GM18909 (cell line): ENCODE measurements at regions not wholly inside any gene's neighbourhood (a gene's known extent, or its start where the extent isn't known, plus 50 kb on each side); places are given as distances from the start of the nearest gene placed in this dataset.
"Not testable (repeated sequence)": the region's sequence is repeated elsewhere in the genome, so short reads cannot be mapped to it uniquely, and the experiment has no call there.

Experiments
- ATAC-seq: cut with Tn5 transposase; IDR thresholded peaks from one replicate; pipeline ENCODE4 v1.9.1; 2021; ENCODE audit warnings: mild to moderate bottlenecking; ENCODE audit not compliant: unreplicated experiment, poor library complexity

- no peak for ATAC-seq
These were observed 786.2 kb upstream of the FBXO33 start for GRCh38 chr14:40218282-40218941.

GRCh38 chr14:40216976-40217375 is 784.7 kb upstream of the FBXO33 start:
- ATAC-seq: no peak

- ATAC-seq: not testable (repeated sequence)
These were observed 784.2 kb upstream of the FBXO33 start for GRCh38 chr14:40216408-40216807.

GRCh38 chr14:40213701-40214100 is 781.5 kb upstream of the FBXO33 start:
- ATAC-seq: no peak

GRCh38 chr14:40204441-40205175 is 772.4 kb upstream of the FBXO33 start:
- ATAC-seq: no peak

- no peak for ATAC-seq
These were observed 766.9 kb upstream of the FBXO33 start for GRCh38 chr14:40199101-40199500.

GRCh38 chr14:40197344-40197743 is 765.1 kb upstream of the FBXO33 start:
- no peak for ATAC-seq

GRCh38 chr14:40188006-40188405 is 755.8 kb upstream of the FBXO33 start:
- no peak for ATAC-seq

- no peak for ATAC-seq
These were observed 731.9 kb upstream of the FBXO33 start for GRCh38 chr14:40164083-40164482.

- ATAC-seq: no peak
These were observed 707.4 kb upstream of the FBXO33 start for GRCh38 chr14:40139657-40140056.

GRCh38 chr14:40133463-40133862 is 701.2 kb upstream of the FBXO33 start:
- ATAC-seq: peak; percentile 41

- no peak for ATAC-seq
These were observed 696.9 kb upstream of the FBXO33 start for GRCh38 chr14:40129159-40129558.

GRCh38 chr14:40123816-40124215 is 691.6 kb upstream of the FBXO33 start:
- no peak for ATAC-seq

- peak; percentile 74 for ATAC-seq
These were observed 690.9 kb upstream of the FBXO33 start for GRCh38 chr14:40122968-40123648.

- ATAC-seq: peak; percentile 65
These were observed 687.5 kb upstream of the FBXO33 start for GRCh38 chr14:40119765-40120164.

GRCh38 chr14:40119321-40119720 is 687.1 kb upstream of the FBXO33 start:
- ATAC-seq: peak; percentile 22

GRCh38 chr14:40115583-40115982 is 683.4 kb upstream of the FBXO33 start:
- no peak for ATAC-seq

GRCh38 chr14:40113671-40114070 is 681.4 kb upstream of the FBXO33 start:
- ATAC-seq: no peak

GRCh38 chr14:40100544-40101196 is 668.4 kb upstream of the FBXO33 start:
- no peak for ATAC-seq

- no peak for ATAC-seq
These were observed 667.1 kb upstream of the FBXO33 start for GRCh38 chr14:40099316-40099715.

GRCh38 chr14:40098468-40098867 is 666.2 kb upstream of the FBXO33 start:
- no peak for ATAC-seq
